OCI-LY7 (cell line): ENCODE measurements at regions not wholly inside any gene's neighbourhood (a gene's known extent, or its start where the extent isn't known, plus 50 kb on each side); places are given as distances from the start of the nearest gene placed in this dataset.
A peak's percentile ranks its signal among the peaks of the same experiment; 100 is the strongest.

ENCODE experiments used
- BruUV-seq: library from RNA; stranded (reverse); fragments of 400-500 nt; replicated peaks from 2 replicates; lab custom pipeline; 2021; lab: Mats Ljungman, UMichigan
- CTCF ChIA-PET: fragments of 300-600 bp; sonication (Branson Sonifier 250); formaldehyde crosslinking; loops from one replicate; lab custom pipeline; 2022; ENCODE audit warnings: antibody characterized with exemption; ENCODE audit not compliant: unreplicated experiment; lab: Charles Lee
- POLR2A ChIA-PET: fragments of 300-600 bp; sonication (Branson Sonifier 250); formaldehyde crosslinking; loops from one replicate; lab custom pipeline; 2022; ENCODE audit warnings: antibody characterized with exemption; lab: Charles Lee
- DNase-seq: peaks from one replicate; pipeline ENCODE4 v3.0.0-alpha.2; 2015; ENCODE audit warnings: low spot score
- H2AFZ ChIP-seq: fragments of 200-600 bp; sonication (generic), shearing (Covaris generic); 2 replicates; pipeline ENCODE4 v1.6.1; 2014; ENCODE audit warnings: mild to moderate bottlenecking, antibody characterized with exemption, low read length, moderate library complexity
- H3K27ac ChIP-seq: fragments of 200-600 bp; sonication (generic); 2 replicates; pipeline ENCODE4 v1.5.1; 2014; ENCODE audit warnings: mixed run types, low read depth, mild to moderate bottlenecking, moderate library complexity, low read length, inconsistent platforms; ENCODE audit not compliant: poor library complexity, severe bottlenecking
- H3K36me3 ChIP-seq: fragments of 200-600 bp; sonication (generic); 2 replicates; pipeline ENCODE4 v1.6.1; 2014; ENCODE audit warnings: mild to moderate bottlenecking, antibody characterized with exemption, low read length, moderate library complexity, mixed read lengths; ENCODE audit not compliant: insufficient read depth
- H3K4me1 ChIP-seq: fragments of 200-600 bp; sonication (generic); 2 replicates; pipeline ENCODE4 v1.5.1; 2014; ENCODE audit warnings: mild to moderate bottlenecking, low read length; ENCODE audit not compliant: insufficient read depth, poor library complexity, severe bottlenecking
- H3K4me2 ChIP-seq: fragments of 200-600 bp; sonication (generic); 2 replicates; pipeline ENCODE4 v1.6.1; 2014; ENCODE audit warnings: mild to moderate bottlenecking, low read length
- H3K4me3 ChIP-seq: fragments of 200-600 bp; sonication (generic); 2 replicates; pipeline ENCODE4 v1.5.1; 2014; ENCODE audit warnings: mild to moderate bottlenecking, low read depth, low read length; ENCODE audit not compliant: poor library complexity, severe bottlenecking
- H3K79me2 ChIP-seq: fragments of 200-600 bp; sonication (generic); 2 replicates; pipeline ENCODE4 v1.6.1; 2016; ENCODE audit warnings: low read depth, mild to moderate bottlenecking, low read length, moderate library complexity, mixed read lengths; ENCODE audit not compliant: insufficient read depth
- H3K9me2 ChIP-seq: fragments of 200-600 bp; sonication (generic); 2 replicates; pipeline ENCODE4 v1.6.1; 2016; ENCODE audit warnings: mild to moderate bottlenecking, low read length, mixed read lengths; ENCODE audit not compliant: insufficient read depth
- H3K9me3 ChIP-seq: fragments of 200-600 bp; sonication (generic); 2 replicates; pipeline ENCODE4 v1.6.1; 2014; ENCODE audit warnings: mild to moderate bottlenecking, mixed run types, low read length, mixed read lengths
- H4K20me1 ChIP-seq: fragments of 200-600 bp; sonication (generic); 2 replicates; pipeline ENCODE4 v1.6.1; 2014; ENCODE audit warnings: mild to moderate bottlenecking, antibody characterized with exemption, low read length, moderate library complexity, mixed read lengths; ENCODE audit not compliant: insufficient read depth
- EZH2phosphoT487 ChIP-seq: fragments of 200-600 bp; sonication (generic); IDR thresholded peaks from 2 replicates; pipeline ENCODE4 v1.6.1; 2018; ENCODE audit warnings: low read depth, borderline replicate concordance, mild to moderate bottlenecking, mixed run types, antibody characterized with exemption, low read length, moderate library complexity, mixed read lengths
- intact Hi-C: fragments of 100-400 bp; cut with micrococcal nuclease; formaldehyde crosslinking; loops from one replicate; pipeline ENCODE4 v1.10.0; 2022; ENCODE audit not compliant: unreplicated experiment
- TF ChIP-seq, protein P1 (sequence below): fragments of 200-600 bp; sonication (generic); conservative IDR thresholded peaks from 2 replicates; pipeline ENCODE4 v1.5.1; 2014; ENCODE audit warnings: mild to moderate bottlenecking, antibody characterized with exemption, low read length, moderate library complexity, mixed read lengths

DNA sequence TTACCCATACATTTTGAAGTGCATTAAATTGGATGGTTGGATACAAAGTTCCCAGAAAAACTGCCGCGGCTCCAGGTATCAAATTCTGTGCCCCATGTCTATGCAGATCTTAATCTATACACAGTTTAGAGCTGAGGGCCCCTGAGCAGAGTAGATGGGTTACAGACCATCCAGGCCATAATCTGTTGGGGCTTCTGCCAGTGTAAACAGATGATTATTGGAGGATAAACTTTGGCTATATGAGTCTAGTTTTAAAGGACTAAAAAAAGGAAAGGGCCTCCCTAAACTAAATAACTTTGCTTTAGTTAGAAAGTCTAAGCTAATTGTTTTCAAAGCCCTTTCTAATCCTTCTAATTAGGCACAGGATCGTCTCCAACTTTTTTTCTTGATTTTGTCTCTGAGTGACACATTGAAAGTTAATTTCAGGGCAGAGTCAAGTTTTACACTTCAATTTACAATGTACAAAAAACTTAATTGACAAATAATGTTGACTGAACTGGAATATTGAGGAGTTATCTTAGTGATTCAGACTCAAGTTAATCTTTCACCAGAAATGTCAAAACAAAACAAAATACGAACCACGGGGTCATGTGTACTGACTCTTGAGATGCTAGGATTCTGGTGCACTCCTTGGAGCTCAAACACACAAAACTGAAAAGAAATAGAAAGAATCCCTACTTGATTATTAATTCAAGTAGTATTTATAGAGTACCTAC lies 133.9 kb upstream of the SCAF11 start:
- Histone ChIP-seq H4K20me1 (no peaks in the 10 kb centered on the region), H3K4me1 (peaks cover 6% of the 10 kb centered on the region), H3K36me3 (no peaks in the 10 kb centered on the region), H3K9me2 (no peaks in the 10 kb centered on the region), H3K79me2 (no peaks in the 10 kb centered on the region), H3K4me3 (no peak overlapping the region), H3K4me2 (no peak overlapping the region), H3K9me3 (no peaks in the 10 kb centered on the region), H3K27ac (no peak overlapping the region), H2AFZ (peak overlapping the region; percentile 94; the same call in 1 of the 2 replicates)
- BruUV-seq = no TSS peak
- CTCF ChIA-PET = interaction anchor here (0.6 to 1.5 kb wide), 6 partner anchors 14 to 1887 kb away, joined by 3 to 6 read pairs (median 3); no protein-coding TSS in a partner anchor
- POLR2A ChIA-PET = interaction anchor here (0.6 to 1.4 kb wide), 10 partner anchors 14 to 889 kb away, joined by 3 to 4 read pairs (median 3); no protein-coding TSS in a partner anchor
- no peak for TF ChIP-seq EZH2phosphoT487
- TF ChIP-seq, protein P1, sequence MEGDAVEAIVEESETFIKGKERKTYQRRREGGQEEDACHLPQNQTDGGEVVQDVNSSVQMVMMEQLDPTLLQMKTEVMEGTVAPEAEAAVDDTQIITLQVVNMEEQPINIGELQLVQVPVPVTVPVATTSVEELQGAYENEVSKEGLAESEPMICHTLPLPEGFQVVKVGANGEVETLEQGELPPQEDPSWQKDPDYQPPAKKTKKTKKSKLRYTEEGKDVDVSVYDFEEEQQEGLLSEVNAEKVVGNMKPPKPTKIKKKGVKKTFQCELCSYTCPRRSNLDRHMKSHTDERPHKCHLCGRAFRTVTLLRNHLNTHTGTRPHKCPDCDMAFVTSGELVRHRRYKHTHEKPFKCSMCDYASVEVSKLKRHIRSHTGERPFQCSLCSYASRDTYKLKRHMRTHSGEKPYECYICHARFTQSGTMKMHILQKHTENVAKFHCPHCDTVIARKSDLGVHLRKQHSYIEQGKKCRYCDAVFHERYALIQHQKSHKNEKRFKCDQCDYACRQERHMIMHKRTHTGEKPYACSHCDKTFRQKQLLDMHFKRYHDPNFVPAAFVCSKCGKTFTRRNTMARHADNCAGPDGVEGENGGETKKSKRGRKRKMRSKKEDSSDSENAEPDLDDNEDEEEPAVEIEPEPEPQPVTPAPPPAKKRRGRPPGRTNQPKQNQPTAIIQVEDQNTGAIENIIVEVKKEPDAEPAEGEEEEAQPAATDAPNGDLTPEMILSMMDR = no peak
- intact Hi-C loops = no loop called here
- no peak for DNase-seq

GRCh38 chr12:46112364-46112763 lies 122.0 kb upstream of the SCAF11 start:
- Histone ChIP-seq H3K36me3 (peaks cover 5% of the 10 kb centered on the region; the same call in 1 of the 2 replicates), H3K4me1 (peaks cover 47% of the 10 kb centered on the region), H2AFZ (no peak overlapping the region), H3K79me2 (no peaks in the 10 kb centered on the region), H3K9me2 (no peaks in the 10 kb centered on the region), H3K9me3 (peaks cover 24% of the 10 kb centered on the region; the same call in 1 of the 2 replicates), H3K4me3 (no peak overlapping the region), H3K27ac (no peak overlapping the region), H3K4me2 (no peak overlapping the region), H4K20me1 (no peaks in the 10 kb centered on the region)
- BruUV-seq = no TSS peak
- intact Hi-C loops = no loop called here
- ChIA-PET POLR2A (no interaction called here), CTCF (no interaction called here)
- TF ChIP-seq EZH2phosphoT487 = no peak
- TF ChIP-seq, protein P1 = no peak
- peak; percentile 16 for DNase-seq
